ENCODE measurements at regions not wholly inside any gene's neighbourhood (a gene's known extent, or its start where the extent isn't known, plus 50 kb on each side); places are given as distances from the start of the nearest gene placed in this dataset.
A peak's percentile ranks its signal among the peaks of the same experiment; 100 is the strongest.

- Histone ChIP-seq H3K36me3 (ENCODE audit: control insufficient read depth in 2 of 3, insufficient read depth in 3 of 3, low read length in 3 of 3) (no peaks in the 10 kb centered on the region), H3K4me3 (ENCODE audit: low read length) (no peak overlapping the region), H3K4me1 (ENCODE audit: control insufficient read depth in 2 of 2, insufficient read depth in 2 of 2, low read length in 2 of 2) (peaks cover 53 to 66% of the 10 kb centered on the region in 2 donors), H3K27ac (ENCODE audit: low read depth, low read length) (peak overlapping the region; percentile 63), H3K9me3 (ENCODE audit: control insufficient read depth in 2 of 3, low read length in 3 of 3) (no peaks in the 10 kb centered on the region), H3K27me3 (ENCODE audit: control insufficient read depth in 2 of 2, insufficient read depth in 2 of 2, low read length in 2 of 2) (no peaks in the 10 kb centered on the region)
- no peaks in the 10 kb centered on the region for H3K27me3 Mint-ChIP-seq
- peaks cover 45 to 77% (median 72%) of the 10 kb centered on the region in 7 donors for H3K4me1 Mint-ChIP-seq
- POLR2A ChIA-PET: interaction anchor here (0.6 to 1.3 kb wide), 8 partner anchors 9 to 187 kb away, joined by 3 to 8 read pairs (median 4); no protein-coding TSS in a partner anchor
- H3K4me3 Mint-ChIP-seq: peak overlapping the region; percentile 51 to 84 (median 68)
- ATAC-seq: peak; percentile 61
- peak overlapping the region; percentile 91 to 99 (median 96) for H3K27ac Mint-ChIP-seq
- H3K9me3 Mint-ChIP-seq: peaks cover 0 to 5% (median 0%) of the 10 kb centered on the region in 11 donors
- intact Hi-C loops (cut with micrococcal nuclease): loop anchor here (1.0 to 10.0 kb wide), 18 partner anchors 11 to 536 kb away; no protein-coding TSS in a partner anchor
- peaks cover 0 to 4% (median 0%) of the 10 kb centered on the region in 5 donors for H3K36me3 Mint-ChIP-seq
- CTCF ChIA-PET: interaction anchor here (1.0 to 1.3 kb wide), 2 partner anchors 96 to 164 kb away, joined by 3 read pairs; no protein-coding TSS in a partner anchor
- peak in 8 of 9 donors; percentile 21 to 60 (median 40) for DNase-seq
Observed at GRCh38 chr20:53750827-53751619, 157.4 kb upstream of the ZNF217 start.

- H3K36me3 Mint-ChIP-seq: peaks cover 0 to 2% (median 0%) of the 10 kb centered on the region in 5 donors
- Histone ChIP-seq H3K4me1 (ENCODE audit: control insufficient read depth in 2 of 2, insufficient read depth in 2 of 2, low read length in 2 of 2) (peaks cover 39 to 51% of the 10 kb centered on the region in 2 donors), H3K4me3 (ENCODE audit: low read length) (no peak overlapping the region), H3K9me3 (ENCODE audit: control insufficient read depth in 2 of 3, low read length in 3 of 3) (no peaks in the 10 kb centered on the region), H3K36me3 (ENCODE audit: control insufficient read depth in 2 of 3, insufficient read depth in 3 of 3, low read length in 3 of 3) (no peaks in the 10 kb centered on the region), H3K27ac (ENCODE audit: low read depth, low read length) (no peak overlapping the region), H3K27me3 (ENCODE audit: control insufficient read depth in 2 of 2, insufficient read depth in 2 of 2, low read length in 2 of 2) (no peaks in the 10 kb centered on the region)
- H3K27ac Mint-ChIP-seq: peak overlapping the region; percentile 70 to 96 (median 84)
- ATAC-seq (no peak), DNase-seq (no peak)
- peaks cover 37 to 68% (median 60%) of the 10 kb centered on the region in 7 donors for H3K4me1 Mint-ChIP-seq
- peaks cover 0 to 3% (median 0%) of the 10 kb centered on the region in 11 donors for H3K9me3 Mint-ChIP-seq
- H3K27me3 Mint-ChIP-seq: no peaks in the 10 kb centered on the region
- ChIA-PET CTCF (interaction anchor here (1.1 to 1.4 kb wide), 3 partner anchors 121 to 170 kb away, joined by 4 to 6 read pairs (median 5); no protein-coding TSS in a partner anchor), POLR2A (interaction anchor here (0.7 to 2.1 kb wide), 6 partner anchors 9 to 126 kb away, joined by 3 to 7 read pairs (median 6); no protein-coding TSS in a partner anchor)
- intact Hi-C loops (cut with micrococcal nuclease): no loop called here
- peak overlapping the region in 3 of 10 donors; percentile 6 to 44 (median 34) for H3K4me3 Mint-ChIP-seq
Observed at GRCh38 chr20:53749499-53749898, 155.9 kb upstream of the ZNF217 start.

GRCh38 chr20:53748821-53749421 is 155.3 kb upstream of the ZNF217 start:
- no peaks in the 10 kb centered on the region for H3K27me3 ChIP-seq (ENCODE audit: control insufficient read depth in 2 of 2, insufficient read depth in 2 of 2, low read length in 2 of 2)
- H3K27ac Mint-ChIP-seq: peak overlapping the region; percentile 70 to 96 (median 84)
- no peak overlapping the region for H3K27ac ChIP-seq (ENCODE audit: low read depth, low read length)
- peaks cover 0 to 1% (median 0%) of the 10 kb centered on the region in 5 donors for H3K36me3 Mint-ChIP-seq
- no peaks in the 10 kb centered on the region for H3K27me3 Mint-ChIP-seq
- peak overlapping the region in 5 of 10 donors; percentile 6 to 48 (median 34) for H3K4me3 Mint-ChIP-seq
- no peaks in the 10 kb centered on the region for H3K9me3 ChIP-seq (ENCODE audit: control insufficient read depth in 2 of 3, low read length in 3 of 3)
- peaks cover 33 to 66% (median 55%) of the 10 kb centered on the region in 7 donors for H3K4me1 Mint-ChIP-seq
- peak in 3 of 9 donors; percentile 43 to 46 (median 44) for DNase-seq
- ChIA-PET POLR2A (interaction anchor here (0.9 to 2.1 kb wide), 5 partner anchors 8 to 125 kb away, joined by 3 to 7 read pairs (median 5); no protein-coding TSS in a partner anchor), CTCF (interaction anchor here (1.1 to 1.4 kb wide), 4 partner anchors 8 to 169 kb away, joined by 3 to 6 read pairs (median 4); no protein-coding TSS in a partner anchor)
- peaks cover 0 to 2% (median 0%) of the 10 kb centered on the region in 11 donors for H3K9me3 Mint-ChIP-seq
- H3K36me3 ChIP-seq (ENCODE audit: control insufficient read depth in 2 of 3, insufficient read depth in 3 of 3, low read length in 3 of 3): no peaks in the 10 kb centered on the region
- H3K4me3 ChIP-seq (ENCODE audit: low read length): no peak overlapping the region
- H3K4me1 ChIP-seq (ENCODE audit: control insufficient read depth in 2 of 2, insufficient read depth in 2 of 2, low read length in 2 of 2): peaks cover 33 to 45% of the 10 kb centered on the region in 2 donors
- peak; percentile 45 for ATAC-seq
- intact Hi-C loops (cut with micrococcal nuclease): no loop called here

- intact Hi-C loops (cut with micrococcal nuclease): no loop called here
Observed at GRCh38 chr20:53748176-53748575, 154.5 kb upstream of the ZNF217 start.

GRCh38 chr20:53743607-53744260 is 150.1 kb upstream of the ZNF217 start:
- no peaks in the 10 kb centered on the region for H3K9me3 Mint-ChIP-seq
- ATAC-seq: no peak

More at GRCh38 chr20:53748176-53748575, 154.5 kb upstream of the ZNF217 start:
- Mint-ChIP-seq H3K4me1 (peaks cover 31 to 64% (median 48%) of the 10 kb centered on the region in 7 donors), H3K4me3 (peak overlapping the region in 1 of 10 donors; percentile 34), H3K36me3 (peaks cover 0 to 1% (median 0%) of the 10 kb centered on the region in 5 donors), H3K27me3 (no peaks in the 10 kb centered on the region), H3K9me3 (peaks cover 0 to 2% (median 0%) of the 10 kb centered on the region in 11 donors), H3K27ac (peak overlapping the region in 7 of 9 donors; percentile 78 to 96 (median 84))
- POLR2A ChIA-PET: interaction anchor here (1.4 to 2.1 kb wide), 3 partner anchors 9 to 125 kb away, joined by 3 to 7 read pairs (median 4); no protein-coding TSS in a partner anchor
- CTCF ChIA-PET: interaction anchor here (0.7 to 1.4 kb wide), 3 partner anchors 7 to 169 kb away, joined by 3 to 6 read pairs (median 3); no protein-coding TSS in a partner anchor
- Histone ChIP-seq H3K4me3 (ENCODE audit: low read length) (no peak overlapping the region), H3K27me3 (ENCODE audit: control insufficient read depth in 2 of 2, insufficient read depth in 2 of 2, low read length in 2 of 2) (no peaks in the 10 kb centered on the region), H3K27ac (ENCODE audit: low read depth, low read length) (no peak overlapping the region), H3K4me1 (ENCODE audit: control insufficient read depth in 2 of 2, insufficient read depth in 2 of 2, low read length in 2 of 2) (peaks cover 26 to 38% of the 10 kb centered on the region in 2 donors), H3K36me3 (ENCODE audit: control insufficient read depth in 2 of 3, insufficient read depth in 3 of 3, low read length in 3 of 3) (no peaks in the 10 kb centered on the region), H3K9me3 (ENCODE audit: control insufficient read depth in 2 of 3, low read length in 3 of 3) (no peaks in the 10 kb centered on the region)
- ATAC-seq (no peak), DNase-seq (no peak)

More at GRCh38 chr20:53743607-53744260, 150.1 kb upstream of the ZNF217 start:
- Histone ChIP-seq H3K4me1 (ENCODE audit: control insufficient read depth in 2 of 2, insufficient read depth in 2 of 2, low read length in 2 of 2) (peaks cover 0 to 9% of the 10 kb centered on the region in 2 donors), H3K27ac (ENCODE audit: low read depth, low read length) (no peak overlapping the region), H3K4me3 (ENCODE audit: low read length) (no peak overlapping the region), H3K9me3 (ENCODE audit: control insufficient read depth in 2 of 3, low read length in 3 of 3) (no peaks in the 10 kb centered on the region), H3K36me3 (ENCODE audit: control insufficient read depth in 2 of 3, insufficient read depth in 3 of 3, low read length in 3 of 3) (no peaks in the 10 kb centered on the region), H3K27me3 (ENCODE audit: control insufficient read depth in 2 of 2, insufficient read depth in 2 of 2, low read length in 2 of 2) (no peaks in the 10 kb centered on the region)
- peak overlapping the region in 4 of 9 donors; percentile 20 to 62 (median 49) for H3K27ac Mint-ChIP-seq
- H3K36me3 Mint-ChIP-seq: peaks cover 0 to 1% (median 0%) of the 10 kb centered on the region in 5 donors
- ChIA-PET CTCF (no interaction called here), POLR2A (no interaction called here)
- H3K27me3 Mint-ChIP-seq: no peaks in the 10 kb centered on the region
- DNase-seq: no peak
- H3K4me3 Mint-ChIP-seq: no peak overlapping the region
- H3K4me1 Mint-ChIP-seq: peaks cover 21 to 59% (median 36%) of the 10 kb centered on the region in 7 donors
- intact Hi-C loops (cut with micrococcal nuclease): no loop called here
